Mammary epithelial cell (primary cell): ENCODE measurements at regions not wholly inside any gene's neighbourhood (a gene's known extent, or its start where the extent isn't known, plus 50 kb on each side); places are given as distances from the start of the nearest gene placed in this dataset.

ENCODE experiments used
- EZH2 ChIP-seq: IDR thresholded peaks from 2 replicates; pipeline ENCODE4 v1.6.1; 2012; ENCODE audit warnings: low read length, inconsistent platforms, borderline replicate concordance
- TF ChIP-seq, protein P1 (sequence below), 2 donors: IDR thresholded peaks in 1 of 2; conservative IDR thresholded peaks in 1 of 2; 2 replicates each; pipeline ENCODE4 v1.5.1; 2011 to 2012; ENCODE audit warnings: inconsistent platforms in 2 of 2, low read length in 2 of 2, mild to moderate bottlenecking in 2 of 2, control low read depth in 1 of 2, low read depth in 1 of 2; ENCODE audit not compliant: insufficient read depth in 1 of 2; ENCODE audit errors: extremely low read depth in 1 of 2

- TF ChIP-seq, protein P1, sequence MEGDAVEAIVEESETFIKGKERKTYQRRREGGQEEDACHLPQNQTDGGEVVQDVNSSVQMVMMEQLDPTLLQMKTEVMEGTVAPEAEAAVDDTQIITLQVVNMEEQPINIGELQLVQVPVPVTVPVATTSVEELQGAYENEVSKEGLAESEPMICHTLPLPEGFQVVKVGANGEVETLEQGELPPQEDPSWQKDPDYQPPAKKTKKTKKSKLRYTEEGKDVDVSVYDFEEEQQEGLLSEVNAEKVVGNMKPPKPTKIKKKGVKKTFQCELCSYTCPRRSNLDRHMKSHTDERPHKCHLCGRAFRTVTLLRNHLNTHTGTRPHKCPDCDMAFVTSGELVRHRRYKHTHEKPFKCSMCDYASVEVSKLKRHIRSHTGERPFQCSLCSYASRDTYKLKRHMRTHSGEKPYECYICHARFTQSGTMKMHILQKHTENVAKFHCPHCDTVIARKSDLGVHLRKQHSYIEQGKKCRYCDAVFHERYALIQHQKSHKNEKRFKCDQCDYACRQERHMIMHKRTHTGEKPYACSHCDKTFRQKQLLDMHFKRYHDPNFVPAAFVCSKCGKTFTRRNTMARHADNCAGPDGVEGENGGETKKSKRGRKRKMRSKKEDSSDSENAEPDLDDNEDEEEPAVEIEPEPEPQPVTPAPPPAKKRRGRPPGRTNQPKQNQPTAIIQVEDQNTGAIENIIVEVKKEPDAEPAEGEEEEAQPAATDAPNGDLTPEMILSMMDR (conservative IDR thresholded peaks at IDR 0.05 in 1 of 2, IDR thresholded peaks at IDR 0.05 in 1 of 2; ENCODE audit: extremely low read depth in 1 of 2, insufficient read depth in 1 of 2, low read depth in 1 of 2, low read length in 2 of 2), result no peak
- TF ChIP-seq EZH2, result no peak
Observed at GRCh38 chr17:13387236-13387635, 214.5 kb downstream of the HS3ST3A1 start.
